HepG2 (cell line): ENCODE measurements at regions not wholly inside any gene's neighbourhood (a gene's known extent, or its start where the extent isn't known, plus 50 kb on each side); places are given as distances from the start of the nearest gene placed in this dataset.

Source experiments
- GPBP1L1 ChIP-seq: sonication (generic); formaldehyde crosslinking; IDR thresholded peaks from 2 replicates; pipeline ENCODE4 v1.5.0; 2020; ENCODE audit warnings: mild to moderate bottlenecking, missing genetic modification reagents
- HDAC1 ChIP-seq: sonication (generic); formaldehyde crosslinking; IDR thresholded peaks from 2 replicates; pipeline ENCODE4 v1.5.1; 2020; ENCODE audit warnings: mild to moderate bottlenecking, missing genetic modification reagents
- IKZF4 ChIP-seq: sonication (generic); formaldehyde crosslinking; IDR thresholded peaks from 2 replicates; pipeline ENCODE4 v1.5.1; 2020; ENCODE audit warnings: borderline replicate concordance, mild to moderate bottlenecking, low read depth, missing genetic modification reagents; ENCODE audit errors: not compliant biosample characterization
- JUND ChIP-seq: sonication (generic); formaldehyde crosslinking; IDR thresholded peaks from 2 replicates; pipeline ENCODE4 v1.8.0; 2022; ENCODE audit warnings: mild to moderate bottlenecking, missing genetic modification reagents
- KLF6 ChIP-seq: IDR thresholded peaks from 2 replicates; pipeline ENCODE4 v1.8.0; 2016; ENCODE audit warnings: missing biosample characterization, missing genetic modification reagents
- MEF2D ChIP-seq: sonication (generic); formaldehyde crosslinking; IDR thresholded peaks from 2 replicates; pipeline ENCODE4 v1.5.1; 2020; ENCODE audit warnings: mild to moderate bottlenecking, missing genetic modification reagents
- NCOA2 ChIP-seq: sonication (generic); formaldehyde crosslinking; IDR thresholded peaks from 2 replicates; pipeline ENCODE4 v1.8.0; 2022; ENCODE audit warnings: inconsistent platforms
- NR0B2 ChIP-seq: sonication (generic); formaldehyde crosslinking; IDR thresholded peaks from 2 replicates; pipeline ENCODE4 v1.4.0; 2020; ENCODE audit warnings: mild to moderate bottlenecking, missing genetic modification reagents
- PAX8 ChIP-seq: sonication (generic); formaldehyde crosslinking; IDR thresholded peaks from 2 replicates; pipeline ENCODE4 v1.8.0; 2022; ENCODE audit warnings: mild to moderate bottlenecking, missing genetic modification reagents, borderline replicate concordance
- POGK ChIP-seq: sonication (generic); formaldehyde crosslinking; conservative IDR thresholded peaks from 2 replicates; pipeline ENCODE4 v1.8.0; 2022; ENCODE audit warnings: mild to moderate bottlenecking, moderate library complexity, missing genetic modification reagents
- TAF15 ChIP-seq: fragments of 200-400 bp; formaldehyde crosslinking; IDR thresholded peaks from one replicate; pipeline ENCODE4 v1.6.1; 2018; ENCODE audit warnings: mild to moderate bottlenecking, low read depth, low read length; ENCODE audit not compliant: poor library complexity, severe bottlenecking
- TBL1XR1 ChIP-seq: fragments of 150-350 bp; IDR thresholded peaks from 2 replicates; pipeline ENCODE4 v1.6.1; 2014; ENCODE audit warnings: borderline replicate concordance, low read length; ENCODE audit not compliant: partially characterized antibody
- TCF7L2 ChIP-seq: IDR thresholded peaks from 2 replicates; pipeline ENCODE4 v1.6.1; 2011; ENCODE audit warnings: mild to moderate bottlenecking, low read depth, low read length, moderate library complexity
- ZBTB1 ChIP-seq: sonication (generic); formaldehyde crosslinking; IDR thresholded peaks from 2 replicates; pipeline ENCODE4 v1.4.0; 2020; ENCODE audit warnings: missing genetic modification reagents, borderline replicate concordance
- ZFP41 ChIP-seq: sonication (generic); formaldehyde crosslinking; IDR thresholded peaks from 2 replicates; pipeline ENCODE4 v1.4.0; 2020; ENCODE audit warnings: mild to moderate bottlenecking, missing genetic modification reagents, borderline replicate concordance
- ZFP91 ChIP-seq: sonication (generic); formaldehyde crosslinking; IDR thresholded peaks from 2 replicates; pipeline ENCODE4 v1.9.0; 2022; ENCODE audit warnings: missing genetic modification reagents, mild to moderate bottlenecking, borderline replicate concordance
- ZNF354B ChIP-seq: sonication (generic); formaldehyde crosslinking; IDR thresholded peaks from 2 replicates; pipeline ENCODE4 v1.8.0; 2022; ENCODE audit warnings: mild to moderate bottlenecking, missing genetic modification reagents
- ZNF556 ChIP-seq: sonication (generic); formaldehyde crosslinking; IDR thresholded peaks from 2 replicates; pipeline ENCODE4 v1.4.0; 2020; ENCODE audit warnings: mild to moderate bottlenecking, missing genetic modification reagents, borderline replicate concordance
- ZNF598 ChIP-seq: sonication (generic); formaldehyde crosslinking; IDR thresholded peaks from 2 replicates; pipeline ENCODE4 v1.5.1; 2020; ENCODE audit warnings: mild to moderate bottlenecking, missing genetic modification reagents, borderline replicate concordance
- ZNF614 ChIP-seq: IDR thresholded peaks from 2 replicates; pipeline ENCODE4 v1.6.1; 2018; ENCODE audit warnings: missing biosample characterization, missing genetic modification reagents, inconsistent platforms, borderline replicate concordance
- ZUFSP ChIP-seq: sonication (generic); formaldehyde crosslinking; IDR thresholded peaks from 2 replicates; pipeline ENCODE4 v1.9.0; 2021; ENCODE audit warnings: missing genetic modification reagents, mild to moderate bottlenecking, borderline replicate concordance

- TF ChIP-seq PAX8 (CRISPR knock-in tag), result no peak
- peak; percentile 84 for TF ChIP-seq ZNF354B (CRISPR knock-in tag)
- TF ChIP-seq TCF7L2, result no peak
- TF ChIP-seq TBL1XR1, result no peak
- no peak for TF ChIP-seq NCOA2
- TF ChIP-seq POGK, result no peak
- no peak for TF ChIP-seq KLF6 (CRISPR knock-in tag)
- TF ChIP-seq JUND, result no peak
- no peak for TF ChIP-seq MEF2D
- TF ChIP-seq ZNF614 (CRISPR knock-in tag), result no peak
- no peak for TF ChIP-seq GPBP1L1 (CRISPR knock-in tag)
- TF ChIP-seq ZUFSP (CRISPR knock-in tag), result 0 out of 2 replicates have a peak, but pooled peaks have one; percentile 27
- no peak for TF ChIP-seq NR0B2 (CRISPR knock-in tag)
- no peak for TF ChIP-seq TAF15
- TF ChIP-seq HDAC1, result no peak
- no peak for TF ChIP-seq ZNF556 (CRISPR knock-in tag)
- peak; percentile 68; the same call in 1 of the 2 replicates for TF ChIP-seq ZNF598 (CRISPR knock-in tag)
- no peak for TF ChIP-seq ZFP91 (CRISPR knock-in tag)
- TF ChIP-seq IKZF4 (CRISPR knock-in tag), result no peak
- no peak for TF ChIP-seq ZBTB1 (CRISPR knock-in tag)
- no peak for TF ChIP-seq ZFP41 (CRISPR knock-in tag)
These were observed 110.0 kb upstream of the ARHGAP5 start (continued) for GRCh38 chr14:31966896-31967668.
